Mesendoderm (in vitro differentiated cells): ENCODE measurements at regions not wholly inside any gene's neighbourhood (a gene's known extent, or its start where the extent isn't known, plus 50 kb on each side); places are given as distances from the start of the nearest gene placed in this dataset.
"Not testable (repeated sequence)": the region's sequence is repeated elsewhere in the genome, so short reads cannot be mapped to it uniquely, and the experiment has no call there.

ENCODE experiments used
- DNase-seq: peaks from one replicate; pipeline ENCODE4 v3.0.0; 2013
- H2AK5ac ChIP-seq: 2 replicates; pipeline ENCODE4 v1.6.1; 2013; ENCODE audit warnings: low read length, inconsistent platforms
- H2BK120ac ChIP-seq: 2 replicates; pipeline ENCODE4 v1.6.1; 2013; ENCODE audit warnings: low read depth, mild to moderate bottlenecking, low read length, moderate library complexity, mixed read lengths
- H2BK15ac ChIP-seq: replicated peaks from 2 replicates; pipeline ENCODE4 v1.6.1; 2013; ENCODE audit warnings: low read depth, mild to moderate bottlenecking, moderate library complexity
- H2BK5ac ChIP-seq: 2 replicates; pipeline ENCODE4 v1.6.1; 2013; ENCODE audit warnings: low read length, inconsistent platforms
- H3K18ac ChIP-seq: 2 replicates; pipeline ENCODE4 v1.6.1; 2013; ENCODE audit warnings: mild to moderate bottlenecking, low read length, mixed read lengths
- H3K23ac ChIP-seq: one replicate; pipeline ENCODE4 v1.6.1; 2013; ENCODE audit warnings: low read length
- H3K27ac ChIP-seq: 2 replicates; pipeline ENCODE4 v1.5.1; 2013; ENCODE audit warnings: low read depth, mild to moderate bottlenecking, inconsistent platforms, low read length, moderate library complexity
- H3K27me3 ChIP-seq: 2 replicates; pipeline ENCODE4 v1.6.1; 2013; ENCODE audit warnings: low read length, control low read depth, mild to moderate bottlenecking, inconsistent platforms; ENCODE audit not compliant: insufficient read depth, poor library complexity
- H3K36me3 ChIP-seq: 2 replicates; pipeline ENCODE4 v1.6.1; 2013; ENCODE audit warnings: low read length, inconsistent platforms; ENCODE audit not compliant: control insufficient read depth, insufficient read depth
- H3K4ac ChIP-seq: one replicate; pipeline ENCODE4 v1.6.1; 2013; ENCODE audit warnings: low read depth, mild to moderate bottlenecking, low read length, moderate library complexity
- H3K4me1 ChIP-seq: 2 replicates; pipeline ENCODE4 v1.6.1; 2013; ENCODE audit warnings: low read depth, low read length, inconsistent platforms; ENCODE audit not compliant: control insufficient read depth
- H3K4me2 ChIP-seq: 2 replicates; pipeline ENCODE4 v1.6.1; 2013; ENCODE audit warnings: low read length
- H3K4me3 ChIP-seq: 2 replicates; pipeline ENCODE4 v1.5.1; 2013; ENCODE audit warnings: mild to moderate bottlenecking, low read length
- H3K56ac ChIP-seq: one replicate; pipeline ENCODE4 v1.6.1; 2013; ENCODE audit warnings: low read length
- H3K79me1 ChIP-seq: 2 replicates; pipeline ENCODE4 v1.6.1; 2013; ENCODE audit warnings: low read length, inconsistent platforms
- H3K79me2 ChIP-seq: 2 replicates; pipeline ENCODE4 v1.6.1; 2013; ENCODE audit warnings: mild to moderate bottlenecking, low read length; ENCODE audit not compliant: control insufficient read depth, insufficient read depth
- H3K9ac ChIP-seq: 2 replicates; pipeline ENCODE4 v1.6.1; 2013; ENCODE audit warnings: low read length, inconsistent platforms
- H4K5ac ChIP-seq: one replicate; pipeline ENCODE4 v1.6.1; 2013; ENCODE audit warnings: low read length
- H4K8ac ChIP-seq: one replicate; pipeline ENCODE4 v1.6.1; 2013; ENCODE audit warnings: low read depth, mild to moderate bottlenecking, control low read depth, low read length, moderate library complexity
- WGBS: extraction: QIAGEN DNeasy Blood & Tissue Kit; methylation state at CpG from one replicate; pipeline ENCODE4 v1.1.7; 2013; ENCODE audit warnings: low lambda C conversion rate, missing lambda C conversion rate; ENCODE audit not compliant: insufficient coverage; ENCODE audit errors: extremely low coverage; 5-methylcytosine and 5-hydroxymethylcytosine counted together

DNA sequence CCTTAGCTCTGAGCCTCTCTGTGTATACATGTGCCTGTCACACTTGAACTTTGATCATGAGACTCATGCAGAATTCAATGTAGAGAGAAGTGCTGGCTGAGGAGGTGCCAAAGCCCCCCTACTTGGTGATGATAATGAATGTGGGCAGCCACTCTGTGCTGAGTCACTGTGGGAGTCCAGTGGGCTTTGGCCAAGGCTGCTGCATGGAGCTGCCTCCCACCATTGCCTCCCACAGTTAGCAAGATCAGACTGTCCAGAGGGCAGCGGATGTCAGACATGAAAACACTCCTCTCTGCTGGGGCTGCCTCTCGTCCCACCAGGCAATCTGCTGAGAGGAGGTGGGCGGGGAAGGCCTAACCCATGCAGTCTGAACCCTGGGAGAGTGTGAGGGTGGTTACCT is 180.3 kb downstream of the SH2D4B start:
- no peak for DNase-seq
- no peak overlapping the region for H3K23ac ChIP-seq

GRCh38 chr10:80719935-80720334 is 182.2 kb downstream of the SH2D4B start:
- H3K27me3 ChIP-seq, result no peaks in the 10 kb centered on the region
- no peak overlapping the region for H3K4me3 ChIP-seq
- DNase-seq, result no peak

More for the DNA sequence above, 180.3 kb downstream of the SH2D4B start:
- H2BK15ac ChIP-seq, result no peak overlapping the region
- no peaks in the 10 kb centered on the region for H3K79me1 ChIP-seq
- H3K27me3 ChIP-seq, result no peaks in the 10 kb centered on the region
- no peaks in the 10 kb centered on the region for H3K36me3 ChIP-seq
- H3K4me2 ChIP-seq, result no peak overlapping the region
- no peak overlapping the region for H3K4ac ChIP-seq
- H3K27ac ChIP-seq, result no peak overlapping the region
- no peak overlapping the region for H2BK5ac ChIP-seq
- no peak overlapping the region for H3K9ac ChIP-seq
- H3K56ac ChIP-seq, result no peak overlapping the region
- peaks cover 2% of the 10 kb centered on the region for H3K4me1 ChIP-seq
- H4K8ac ChIP-seq, result no peak overlapping the region
- no peak overlapping the region for H3K4me3 ChIP-seq
- H4K5ac ChIP-seq, result no peak overlapping the region
- no CpG with 5 or more reads among the region's 3 CpGs for WGBS
- no peaks in the 10 kb centered on the region for H3K79me2 ChIP-seq
- no peak overlapping the region for H2AK5ac ChIP-seq
- H3K18ac ChIP-seq, result no peak overlapping the region
- H2BK120ac ChIP-seq, result no peak overlapping the region

DNA sequence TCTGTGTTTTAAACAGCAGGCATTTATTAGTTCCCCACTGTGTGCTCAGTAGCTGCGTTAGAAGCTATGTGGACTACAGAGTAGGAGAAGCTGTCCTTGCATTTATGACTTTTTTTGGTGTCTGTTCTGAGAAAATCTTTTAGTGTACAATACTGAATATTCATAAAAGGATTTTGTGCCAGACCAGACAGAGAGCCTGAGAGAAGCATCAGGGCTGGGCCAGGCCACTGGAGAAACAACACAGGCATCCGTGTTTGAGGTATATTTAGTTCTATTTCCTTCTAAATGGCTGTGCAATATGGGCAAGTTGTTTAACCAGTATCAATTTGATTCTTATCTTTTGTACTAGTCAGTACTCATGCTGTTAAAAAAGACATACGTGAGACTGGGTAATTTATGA is 182.8 kb downstream of the SH2D4B start:
- no peak overlapping the region for H4K5ac ChIP-seq

More at GRCh38 chr10:80719935-80720334, 182.2 kb downstream of the SH2D4B start:
- H2BK120ac ChIP-seq, result no peak overlapping the region
- H2AK5ac ChIP-seq, result no peak overlapping the region
- H3K4me2 ChIP-seq, result no peak overlapping the region
- no peaks in the 10 kb centered on the region for H3K79me2 ChIP-seq
- H3K79me1 ChIP-seq, result no peaks in the 10 kb centered on the region
- peaks cover 2% of the 10 kb centered on the region for H3K4me1 ChIP-seq
- H3K36me3 ChIP-seq, result no peaks in the 10 kb centered on the region
- no peak overlapping the region for H2BK15ac ChIP-seq
- WGBS, result no CpG with 5 or more reads among the region's 5 CpGs
- H3K56ac ChIP-seq, result no peak overlapping the region
- no peak overlapping the region for H3K23ac ChIP-seq
- H3K27ac ChIP-seq, result no peak overlapping the region
- no peak overlapping the region for H3K4ac ChIP-seq
- H4K5ac ChIP-seq, result no peak overlapping the region
- H3K18ac ChIP-seq, result no peak overlapping the region
- H4K8ac ChIP-seq, result no peak overlapping the region
- H3K9ac ChIP-seq, result no peak overlapping the region
- H2BK5ac ChIP-seq, result no peak overlapping the region

DNA sequence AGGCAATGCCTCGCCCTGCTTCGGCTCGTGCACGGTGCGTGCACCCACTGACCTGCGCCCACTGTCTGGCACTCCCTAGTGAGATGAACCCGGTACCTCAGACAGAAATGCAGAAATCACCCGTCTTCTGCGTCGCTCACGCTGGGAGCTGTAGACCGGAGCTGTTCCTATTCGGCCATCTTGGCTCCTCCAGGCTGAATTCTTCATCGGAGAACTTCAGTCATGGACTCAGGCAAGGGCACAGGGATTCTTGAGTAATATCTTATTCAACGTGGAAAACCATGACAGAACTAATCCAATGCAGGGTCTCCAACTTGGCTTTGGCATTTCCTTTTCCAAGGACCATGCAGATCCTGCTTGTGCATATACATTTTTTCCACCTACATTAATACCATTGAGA is 190.7 kb downstream of the SH2D4B start:
- H3K27ac ChIP-seq, H4K8ac ChIP-seq, H3K36me3 ChIP-seq, H3K4me1 ChIP-seq, H3K18ac ChIP-seq, H3K4me3 ChIP-seq, H2BK5ac ChIP-seq, H3K79me2 ChIP-seq, H3K27me3 ChIP-seq, H3K4me2 ChIP-seq, H2AK5ac ChIP-seq, DNase-seq, H2BK15ac ChIP-seq, H2BK120ac ChIP-seq, H3K56ac ChIP-seq, H3K9ac ChIP-seq, H3K4ac ChIP-seq, H3K79me1 ChIP-seq, H4K5ac ChIP-seq, H3K23ac ChIP-seq: not testable (repeated sequence)
- no CpG with 5 or more reads among the region's 15 CpGs for WGBS

More for the DNA sequence above, 182.8 kb downstream of the SH2D4B start:
- H3K18ac ChIP-seq, result no peak overlapping the region
- H3K27ac ChIP-seq, result no peak overlapping the region
- no peak overlapping the region for H3K23ac ChIP-seq
- H3K56ac ChIP-seq, result no peak overlapping the region
- no peaks in the 10 kb centered on the region for H3K79me2 ChIP-seq
- H3K9ac ChIP-seq, result no peak overlapping the region
- whole genome bisulfite sequencing, result no CpG with 5 or more reads among the region's 3 CpGs
- no peak overlapping the region for H2BK5ac ChIP-seq
- no peak overlapping the region for H2BK15ac ChIP-seq
- H3K4me2 ChIP-seq, result no peak overlapping the region
- no peaks in the 10 kb centered on the region for H3K27me3 ChIP-seq
- DNase-seq, result no peak
- H3K4me1 ChIP-seq, result peaks cover 2% of the 10 kb centered on the region
- no peaks in the 10 kb centered on the region for H3K79me1 ChIP-seq
- H2BK120ac ChIP-seq, result no peak overlapping the region
- H3K4ac ChIP-seq, result no peak overlapping the region
- H3K36me3 ChIP-seq, result no peaks in the 10 kb centered on the region
- H2AK5ac ChIP-seq, result no peak overlapping the region
- H3K4me3 ChIP-seq, result no peak overlapping the region
- H4K8ac ChIP-seq, result no peak overlapping the region

DNA sequence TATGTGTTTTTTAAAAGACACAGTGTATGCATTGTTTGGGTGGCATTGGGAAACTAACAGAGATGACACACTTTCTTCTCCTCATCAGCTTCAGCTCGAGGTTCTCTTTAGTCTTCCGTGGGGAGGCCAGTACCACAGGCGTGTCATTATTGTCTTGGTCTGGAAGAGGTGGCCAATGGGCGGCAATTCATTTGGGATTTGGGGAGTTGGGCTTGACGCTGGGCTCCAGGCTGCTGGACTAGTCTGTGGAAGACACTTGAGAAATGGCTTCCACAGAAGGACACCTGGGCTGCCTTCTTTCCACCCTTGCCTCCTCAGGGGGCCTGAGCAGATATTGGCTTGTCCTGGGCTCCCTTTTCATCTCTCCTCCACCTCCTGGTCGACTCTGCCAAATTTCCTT is 192.2 kb downstream of the SH2D4B start:
- Histone ChIP-seq H3K4me1 (no peaks in the 10 kb centered on the region), H3K4ac (no peak overlapping the region), H3K27me3 (no peaks in the 10 kb centered on the region), H3K18ac (no peak overlapping the region), H4K8ac (no peak overlapping the region), H2BK5ac (no peak overlapping the region), H2AK5ac (no peak overlapping the region), H2BK15ac (no peak overlapping the region), H2BK120ac (no peak overlapping the region), H3K27ac (no peak overlapping the region), H4K5ac (no peak overlapping the region), H3K79me2 (no peaks in the 10 kb centered on the region), H3K9ac (no peak overlapping the region), H3K4me3 (no peak overlapping the region), H3K56ac (no peak overlapping the region), H3K36me3 (no peaks in the 10 kb centered on the region), H3K23ac (no peak overlapping the region), H3K79me1 (no peaks in the 10 kb centered on the region), H3K4me2 (no peak overlapping the region)
- no peak for DNase-seq
- no CpG with 5 or more reads among the region's 6 CpGs for WGBS

DNA sequence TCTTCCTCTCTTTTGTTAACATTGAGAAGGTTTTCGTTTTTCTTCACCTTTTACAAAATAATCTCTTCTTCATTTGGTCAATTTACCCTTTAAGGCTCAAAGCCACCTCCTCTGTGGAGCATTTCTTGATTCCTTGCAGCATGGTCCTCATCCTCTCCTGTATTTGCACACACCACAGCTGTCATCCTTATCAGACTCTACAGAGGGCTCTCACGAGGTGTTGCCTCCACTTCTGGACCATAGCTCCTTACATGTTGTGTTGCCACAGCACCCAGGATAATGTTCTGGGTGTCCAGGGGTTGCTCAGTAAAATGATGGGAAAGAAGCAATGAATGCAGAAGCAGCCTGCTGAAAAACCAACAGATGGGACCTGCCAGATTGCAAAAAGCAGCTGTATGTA is 192.8 kb downstream of the SH2D4B start:
- Histone ChIP-seq H3K9ac (no peak overlapping the region), H3K56ac (no peak overlapping the region), H3K4me1 (no peaks in the 10 kb centered on the region), H2BK5ac (no peak overlapping the region), H3K79me2 (no peaks in the 10 kb centered on the region), H2BK15ac (no peak overlapping the region), H3K4ac (no peak overlapping the region), H4K8ac (no peak overlapping the region), H3K23ac (no peak overlapping the region), H3K18ac (no peak overlapping the region), H3K4me3 (no peak overlapping the region), H2BK120ac (no peak overlapping the region), H3K4me2 (no peak overlapping the region), H4K5ac (no peak overlapping the region), H2AK5ac (no peak overlapping the region), H3K36me3 (no peaks in the 10 kb centered on the region), H3K79me1 (no peaks in the 10 kb centered on the region), H3K27me3 (no peaks in the 10 kb centered on the region), H3K27ac (no peak overlapping the region)
- WGBS, result no CpG with 5 or more reads among the region's 2 CpGs
- DNase-seq, result no peak
